ENCODE measurements at regions not wholly inside any gene's neighbourhood (a gene's known extent, or its start where the extent isn't known, plus 50 kb on each side); places are given as distances from the start of the nearest gene placed in this dataset.
"Not testable (repeated sequence)": the region's sequence is repeated elsewhere in the genome, so short reads cannot be mapped to it uniquely, and the experiment has no call there.

DNA sequence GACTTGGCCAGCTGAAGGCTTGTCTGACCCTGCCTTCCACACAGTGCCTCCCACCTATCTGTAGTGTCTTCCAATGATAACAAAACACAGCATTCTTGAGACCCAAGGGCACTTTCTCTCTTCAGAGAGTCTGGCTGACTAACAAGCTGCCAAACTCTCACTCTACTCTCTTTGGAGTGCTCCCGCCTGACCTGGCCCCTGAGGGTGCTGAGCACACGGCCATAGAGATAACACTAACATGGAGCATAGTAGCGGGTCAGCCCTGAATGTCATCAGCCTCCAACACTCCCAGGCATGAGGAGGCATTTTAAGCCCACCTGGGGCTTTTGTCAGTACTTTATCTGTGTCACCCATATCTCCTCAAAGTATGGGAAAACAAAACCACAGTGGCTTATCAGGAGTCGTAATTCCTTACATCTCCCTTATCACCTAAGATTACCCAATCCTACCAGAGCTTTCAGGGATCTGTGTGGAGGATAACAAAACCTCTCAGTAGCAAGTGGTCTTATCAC lies 160.3 kb upstream of the TCF4 start:
- DNase-seq: no peak

DNA sequence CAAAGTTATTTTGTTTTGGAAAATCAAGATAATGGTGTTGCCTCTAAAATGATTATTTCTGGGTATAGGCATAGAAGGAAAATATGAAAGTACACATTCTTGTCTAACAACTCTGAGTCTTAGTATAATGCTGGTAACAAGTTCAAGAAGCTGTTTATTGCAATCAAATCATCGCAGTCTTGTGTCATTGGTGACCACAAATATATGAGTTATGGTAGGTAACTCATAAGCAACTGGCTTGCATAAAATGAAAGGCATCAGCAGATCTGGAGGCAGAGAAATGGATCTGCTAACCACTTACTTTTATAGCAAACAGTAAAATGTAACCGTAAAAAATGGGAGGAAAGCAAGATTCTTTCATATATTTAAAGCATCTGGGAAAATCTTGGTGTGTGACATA lies 156.2 kb upstream of the TCF4 start:
- no peak for DNase-seq

DNA sequence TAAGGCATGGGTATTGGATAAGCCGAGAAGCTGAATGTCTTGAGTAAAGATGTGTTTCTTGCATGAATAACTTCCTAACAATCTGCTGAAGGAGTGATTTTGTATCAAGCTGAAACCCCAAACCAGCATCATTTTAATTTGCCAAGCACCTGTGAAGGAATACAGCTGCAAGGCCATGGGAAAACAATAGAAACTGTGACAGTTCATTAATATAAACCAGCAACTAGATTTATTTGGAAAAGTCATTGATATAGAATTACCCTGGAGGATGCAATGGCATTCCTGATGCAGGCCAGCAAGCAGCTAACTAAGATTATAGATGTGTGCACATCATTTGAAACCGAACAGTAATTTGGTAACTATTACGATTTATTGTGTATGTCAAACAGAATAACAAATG lies 155.7 kb upstream of the TCF4 start:
- DNase-seq: no peak

DNA sequence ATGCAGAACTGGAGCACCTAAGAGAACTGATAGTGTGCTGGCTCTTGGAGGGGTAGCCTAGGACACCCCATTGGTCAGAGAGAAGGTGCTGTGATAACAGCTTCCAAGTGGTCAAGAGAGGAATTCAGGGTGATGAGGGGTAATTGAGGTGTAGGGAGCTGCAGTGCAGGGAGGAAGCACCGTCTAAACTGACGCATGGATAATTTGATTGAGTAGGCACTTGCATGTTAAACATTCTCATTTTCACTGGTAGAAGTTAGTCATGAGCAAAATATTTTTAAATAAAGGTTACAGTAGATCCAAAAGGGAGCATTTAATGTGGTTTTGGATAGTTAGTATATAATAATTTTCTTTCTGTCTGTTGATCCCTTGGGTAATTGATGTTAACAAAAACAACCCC lies 155.1 kb upstream of the TCF4 start:
- no peak for DNase-seq

DNA sequence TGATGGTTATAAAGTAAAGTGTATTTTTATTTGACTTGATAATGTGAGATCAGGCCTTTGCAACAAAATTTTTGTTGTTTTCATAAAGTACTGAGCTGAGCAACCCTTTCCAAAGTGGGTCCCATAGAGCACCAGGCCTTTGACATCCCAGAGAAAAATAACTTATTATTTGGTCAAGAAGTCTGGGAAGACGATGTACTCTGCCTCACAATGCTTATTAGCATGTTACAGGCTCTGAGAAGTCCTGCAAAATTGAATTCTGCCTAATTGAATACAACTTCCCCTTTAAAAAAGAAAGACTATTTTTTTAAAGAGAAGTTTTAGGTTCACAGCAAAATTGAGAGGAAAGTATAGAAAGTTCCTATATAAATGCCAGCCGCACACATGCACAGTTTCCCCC lies 151.5 kb upstream of the TCF4 start:
- no peak for DNase-seq

DNA sequence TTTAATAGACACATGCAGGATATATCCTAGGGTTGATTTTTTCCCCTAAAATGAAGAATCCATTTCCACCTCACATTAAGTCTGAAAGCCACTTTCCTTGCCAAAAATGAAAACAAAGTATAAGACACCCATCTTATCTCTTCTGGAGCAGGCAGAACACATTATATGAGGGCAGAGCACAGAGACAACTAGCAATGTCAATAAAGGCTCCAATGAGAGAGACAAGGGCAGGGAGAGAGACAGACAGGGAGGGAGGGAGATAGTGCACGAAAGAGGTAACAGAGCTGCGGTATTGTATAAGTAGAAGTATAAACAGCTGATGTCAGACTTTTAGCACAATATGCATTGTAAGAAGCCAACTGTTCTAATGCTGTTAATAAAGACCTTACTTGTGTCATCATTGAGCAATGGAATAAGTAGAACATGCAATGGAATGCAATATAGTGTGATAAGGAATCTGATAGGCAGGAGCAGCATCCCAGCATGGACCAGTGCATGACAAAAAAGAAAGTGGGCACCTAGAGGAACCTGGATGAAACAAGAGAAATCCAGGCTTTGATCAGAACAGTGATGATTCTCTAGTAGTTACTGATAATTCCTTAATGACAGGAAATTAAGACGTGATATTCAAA lies 150.6 kb upstream of the TCF4 start:
- DNase-seq: no peak

DNA sequence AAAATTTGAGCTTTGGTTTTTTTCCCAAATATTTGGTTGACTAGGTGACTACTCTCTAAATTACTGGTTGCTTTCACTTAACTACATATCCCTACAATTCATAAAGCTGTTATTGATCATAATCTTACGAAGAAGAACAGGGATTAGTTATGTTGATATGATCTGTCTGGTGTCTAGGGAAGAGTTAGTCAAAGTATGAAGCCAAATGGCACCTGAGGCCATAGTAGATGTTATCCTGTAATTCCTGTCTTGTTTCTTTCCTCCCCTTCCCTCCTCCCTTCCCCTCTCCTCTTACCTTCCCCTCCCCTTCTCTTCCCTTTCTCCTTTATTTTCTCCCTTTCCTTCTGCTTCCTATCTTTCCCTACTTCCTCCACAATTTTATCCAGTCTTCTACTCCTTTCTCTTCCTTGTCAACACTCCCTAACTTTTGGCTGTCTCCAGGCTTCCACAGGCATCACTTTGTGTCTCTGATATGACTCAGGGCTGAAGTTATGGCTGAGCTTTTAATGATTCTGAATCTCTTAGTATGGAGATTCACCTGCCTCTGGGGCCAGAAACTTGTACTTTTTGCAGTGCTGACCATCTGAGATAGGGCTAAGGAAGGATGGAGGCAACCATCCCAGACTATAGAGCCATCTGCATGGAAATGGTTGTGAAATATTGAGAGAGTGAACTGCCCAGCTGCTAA lies 149.9 kb upstream of the TCF4 start:
- no peak for DNase-seq

DNA sequence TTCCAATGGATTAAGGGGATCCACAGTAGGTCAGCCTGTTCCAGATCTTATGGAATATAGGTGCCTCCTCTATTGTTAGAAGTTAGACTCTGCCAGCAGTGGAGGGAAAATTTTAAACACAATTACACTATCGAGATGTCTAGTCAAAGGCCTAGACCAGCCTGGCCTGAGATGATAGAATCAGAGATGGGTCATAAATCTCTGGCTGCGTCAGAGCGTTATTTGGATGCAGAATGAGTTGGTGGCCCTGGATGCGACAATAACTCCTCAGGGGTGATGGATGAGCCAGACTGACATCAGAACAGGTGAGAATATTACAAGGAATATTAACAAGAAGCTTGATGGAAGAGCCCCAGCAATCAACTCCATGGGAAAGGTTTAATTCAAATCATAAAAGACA lies 149.3 kb upstream of the TCF4 start:
- DNase-seq: no peak

DNA sequence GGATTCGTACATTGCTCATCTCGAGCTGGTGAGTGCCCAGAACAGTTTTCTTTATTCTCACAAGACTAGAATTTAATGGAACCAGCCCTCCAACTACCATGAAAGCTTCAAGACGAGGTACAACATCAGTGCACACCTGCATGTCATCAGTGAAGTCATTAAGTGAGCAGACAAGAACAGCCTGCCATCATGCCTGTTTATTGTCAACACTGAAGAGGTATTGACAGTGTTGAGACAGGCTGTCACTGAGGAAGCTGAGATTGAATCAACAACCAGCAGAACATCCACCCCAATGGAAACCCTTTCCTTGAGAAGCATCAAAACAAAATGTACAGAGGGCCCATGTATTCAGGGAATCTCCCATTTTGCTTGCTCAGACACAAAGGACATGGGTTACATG lies 148.0 kb upstream of the TCF4 start:
- DNase-seq: no peak

DNA sequence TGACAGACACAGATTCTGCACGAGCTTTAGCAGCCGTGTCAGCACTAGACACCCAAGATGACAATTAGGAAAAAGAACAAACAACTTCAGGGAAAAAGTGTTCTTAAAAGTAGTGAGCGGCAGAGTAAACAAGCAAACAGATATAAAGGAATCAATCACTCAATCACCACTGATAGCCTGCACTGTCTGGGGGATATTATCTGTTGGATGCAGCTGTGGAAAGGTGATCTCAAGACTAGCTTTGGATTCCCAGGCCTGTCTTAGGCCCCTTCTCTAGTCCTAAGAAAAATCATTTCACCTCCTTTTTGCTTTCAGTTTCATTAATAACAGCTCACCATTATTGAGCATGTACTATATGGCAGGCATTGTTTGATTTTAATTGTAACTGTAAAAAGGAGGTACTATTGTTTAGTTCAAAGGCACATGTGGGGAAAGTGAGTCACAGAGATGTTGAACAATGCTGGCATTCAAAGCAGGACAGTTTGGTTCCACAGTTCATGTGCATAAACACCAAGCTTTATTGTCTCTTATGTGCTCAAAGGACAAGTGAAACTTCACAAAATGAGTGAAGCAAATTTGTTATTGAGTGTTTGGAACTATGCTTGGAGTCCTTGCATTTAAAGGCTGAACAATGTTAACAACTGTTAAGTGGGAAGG lies 147.3 kb upstream of the TCF4 start:
- no peak for DNase-seq

DNA sequence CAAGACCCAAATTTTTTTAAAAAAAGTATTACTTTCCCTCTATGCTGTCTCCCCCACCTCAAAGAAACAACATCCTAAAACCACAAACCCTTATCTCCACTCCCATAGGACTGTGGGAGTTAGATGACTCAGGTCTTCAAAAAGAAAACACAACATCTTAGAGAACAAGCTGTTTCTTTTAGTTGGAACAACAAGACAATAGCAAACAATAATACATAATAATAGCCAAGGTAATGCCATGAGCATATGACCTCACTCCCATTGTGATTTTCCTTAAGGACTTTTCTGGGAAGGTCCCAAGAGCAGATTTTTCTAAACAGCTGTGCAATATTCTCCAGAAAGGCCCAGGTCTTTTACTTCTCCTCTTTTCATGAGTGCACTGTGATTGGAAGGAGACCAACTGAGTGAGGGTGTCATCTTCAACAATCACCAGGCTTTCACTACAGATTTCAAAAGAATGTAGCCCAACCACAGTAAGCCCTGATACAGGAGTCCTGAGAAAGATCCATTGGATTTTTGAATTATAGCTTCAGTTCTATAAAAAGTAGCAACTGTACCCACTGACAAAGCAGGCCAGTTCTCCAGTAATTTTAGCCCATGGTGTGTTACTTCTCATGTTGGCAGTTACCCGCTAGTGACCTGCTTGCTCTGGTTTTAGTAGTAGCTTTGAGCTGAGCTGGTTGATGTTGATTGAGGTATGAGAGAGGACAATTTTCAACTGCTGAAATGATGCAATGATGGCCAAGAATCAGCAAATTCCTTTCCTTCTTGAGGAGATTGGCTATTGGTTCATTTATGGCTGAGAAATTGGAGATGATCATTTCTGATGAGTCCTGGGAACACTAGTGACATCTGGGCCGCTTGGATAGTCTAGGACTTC lies 144.5 kb upstream of the TCF4 start:
- no peak for DNase-seq

DNA sequence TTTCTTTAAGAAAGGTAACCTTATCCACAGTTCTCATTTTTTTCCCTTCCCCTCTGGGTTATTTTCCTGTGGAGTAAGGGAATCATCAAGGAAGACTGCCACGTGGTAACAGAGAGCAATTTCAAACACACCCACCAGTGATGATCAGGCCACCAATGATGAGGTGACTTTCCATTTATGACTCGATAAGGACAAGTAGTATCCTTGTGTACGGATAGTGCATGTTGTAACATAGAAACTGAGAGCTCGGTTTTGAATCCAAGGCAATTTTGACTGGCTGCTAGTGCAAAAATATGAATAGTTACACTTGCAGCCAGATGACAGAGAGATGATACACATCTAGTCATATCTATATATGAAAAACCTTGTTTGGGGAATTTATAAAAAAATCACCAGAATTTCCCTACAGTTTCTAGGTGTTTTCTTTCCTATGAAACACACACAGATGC lies 143.6 kb upstream of the TCF4 start:
- no peak for DNase-seq

DNA sequence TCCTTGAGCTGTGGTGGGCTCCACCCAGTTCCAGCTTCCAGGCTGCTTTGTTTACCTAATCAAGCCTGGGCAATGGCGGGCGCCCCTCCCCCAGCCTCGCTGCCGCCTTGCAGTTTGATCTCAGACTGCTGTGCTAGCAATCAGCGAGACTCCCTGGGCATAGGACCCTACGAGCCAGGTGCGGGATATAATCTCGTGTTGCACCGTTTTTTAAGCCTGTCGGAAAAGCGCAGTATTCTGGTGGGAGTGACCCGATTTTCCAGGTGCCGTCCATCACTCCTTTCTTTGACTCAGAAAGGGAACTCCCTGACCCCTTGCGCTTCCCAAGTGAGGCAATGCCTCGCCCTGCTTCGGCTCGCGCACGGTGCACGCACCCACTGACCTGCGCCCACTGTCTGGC lies 133.0 kb upstream of the TCF4 start:
- not testable (repeated sequence) for DNase-seq

DNA sequence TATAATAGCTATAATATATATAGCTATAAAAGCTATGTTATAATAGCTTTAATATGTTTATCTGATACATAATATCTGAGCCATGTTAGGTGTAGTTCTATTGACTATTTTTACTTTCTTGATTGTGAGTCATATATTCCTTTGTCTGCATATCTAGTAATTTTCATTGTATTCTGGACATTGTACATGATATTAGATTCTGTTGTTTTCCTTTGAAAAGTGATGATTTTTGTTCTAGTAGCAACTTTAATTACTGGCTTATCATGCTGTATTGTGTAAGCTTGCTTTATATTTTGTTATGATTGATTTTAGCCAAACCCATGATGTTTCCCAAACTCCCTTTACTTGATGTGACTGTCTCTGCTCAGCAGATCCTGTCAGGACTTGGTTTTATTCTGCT lies 125.7 kb upstream of the TCF4 start:
- DNase-seq: no peak

DNA sequence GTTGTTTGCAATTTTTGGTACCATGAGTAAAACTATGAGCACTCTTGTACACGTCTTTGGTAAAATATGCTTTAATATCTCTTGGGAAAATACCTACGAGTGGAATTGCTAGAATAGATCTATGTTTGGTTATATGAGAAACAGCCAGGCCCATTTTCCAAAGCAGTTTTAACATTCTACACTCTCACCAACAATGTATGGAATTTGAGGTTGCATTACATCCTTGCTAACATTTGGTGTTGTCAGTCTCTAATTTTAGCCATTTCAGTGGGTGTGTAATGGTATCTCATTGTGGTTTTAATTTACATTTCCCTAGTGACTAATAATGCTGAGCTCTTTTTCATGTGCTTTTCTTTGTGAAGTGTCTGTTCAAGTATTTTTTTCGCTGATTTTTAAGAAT lies 118.9 kb upstream of the TCF4 start:
- DNase-seq: no peak

DNA sequence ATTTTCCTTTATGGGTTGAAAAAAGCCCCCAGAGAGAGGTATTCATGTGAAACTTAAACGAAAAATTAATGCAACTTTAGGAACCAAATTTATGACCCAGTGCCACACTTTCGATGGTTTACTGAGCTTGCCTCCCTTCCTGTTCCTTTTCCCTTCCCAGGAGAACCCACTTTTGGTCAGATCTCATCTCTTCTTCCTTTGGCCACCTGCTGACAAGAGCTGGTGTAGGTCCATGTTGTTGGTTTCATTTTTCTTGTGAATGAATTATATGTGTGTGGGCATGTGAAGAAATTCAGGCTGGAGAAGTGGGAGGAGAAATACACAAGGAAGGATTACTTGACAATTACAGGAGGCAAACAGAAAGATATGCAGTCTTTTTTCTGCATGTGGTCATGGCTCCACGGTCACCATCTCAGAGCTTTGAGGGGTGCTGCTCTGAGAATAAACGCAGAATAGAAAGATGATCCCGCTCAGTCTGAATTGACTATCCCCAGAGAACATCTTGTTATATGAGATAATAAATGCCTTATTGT lies 111.3 kb upstream of the TCF4 start:
- DNase-seq: no peak

DNA sequence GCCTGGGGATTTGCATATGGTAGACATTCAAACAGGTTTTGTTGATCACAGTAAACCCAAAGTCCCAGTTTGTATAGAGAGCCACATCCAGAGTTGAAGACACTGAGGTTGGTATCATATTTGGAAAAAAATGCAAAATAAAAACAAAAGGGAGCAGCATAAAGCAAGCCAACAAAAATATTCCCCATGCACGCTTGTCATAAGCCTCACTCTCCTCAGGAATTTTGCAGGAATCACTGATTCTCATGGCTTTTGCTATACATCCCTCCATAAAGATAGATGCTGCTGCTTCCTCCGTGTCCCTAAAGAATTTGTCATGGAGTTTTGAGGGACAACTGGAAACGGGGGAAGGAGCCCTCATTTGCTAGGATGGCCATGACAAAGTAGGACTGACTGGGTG lies 108.8 kb upstream of the TCF4 start:
- DNase-seq: no peak

DNA sequence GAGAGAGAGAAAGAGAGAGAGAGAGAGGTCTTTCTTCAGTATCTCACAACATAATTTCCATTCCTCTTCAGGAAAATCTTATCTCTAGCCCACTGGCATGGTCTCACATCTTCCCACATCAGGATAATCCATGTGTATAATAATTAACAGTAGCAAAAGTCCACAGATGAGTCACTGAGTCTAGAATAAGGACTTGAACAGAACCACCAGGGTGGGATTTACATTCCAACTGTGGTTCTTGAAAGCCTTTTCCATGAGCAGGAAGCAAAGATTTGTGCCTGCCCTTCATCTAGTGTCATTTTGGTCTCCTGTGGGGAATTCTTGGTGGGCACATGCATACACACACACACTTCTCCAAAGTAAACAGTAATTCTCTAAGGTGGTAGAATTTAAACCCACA lies 107.1 kb upstream of the TCF4 start:
- no peak for DNase-seq

DNA sequence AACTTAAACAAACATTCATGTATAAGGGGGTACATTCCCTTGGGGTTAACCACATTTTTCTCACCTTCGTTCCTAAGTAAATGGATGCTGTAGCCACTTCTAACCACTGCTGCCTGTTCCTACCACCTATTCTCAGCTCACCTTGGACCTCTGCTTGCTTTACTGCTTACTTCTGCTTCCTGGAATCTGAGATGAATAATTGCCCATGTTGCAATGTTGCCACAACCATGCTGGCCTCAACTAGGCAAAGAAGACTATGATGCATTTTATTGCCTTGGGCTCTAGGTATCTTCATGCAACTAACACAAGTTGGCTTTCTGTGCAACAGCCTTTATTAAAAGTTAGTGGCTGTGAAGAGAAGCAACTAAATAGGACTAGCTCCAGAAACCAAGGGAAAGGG lies 106.3 kb upstream of the TCF4 start:
- DNase-seq: no peak

DNA sequence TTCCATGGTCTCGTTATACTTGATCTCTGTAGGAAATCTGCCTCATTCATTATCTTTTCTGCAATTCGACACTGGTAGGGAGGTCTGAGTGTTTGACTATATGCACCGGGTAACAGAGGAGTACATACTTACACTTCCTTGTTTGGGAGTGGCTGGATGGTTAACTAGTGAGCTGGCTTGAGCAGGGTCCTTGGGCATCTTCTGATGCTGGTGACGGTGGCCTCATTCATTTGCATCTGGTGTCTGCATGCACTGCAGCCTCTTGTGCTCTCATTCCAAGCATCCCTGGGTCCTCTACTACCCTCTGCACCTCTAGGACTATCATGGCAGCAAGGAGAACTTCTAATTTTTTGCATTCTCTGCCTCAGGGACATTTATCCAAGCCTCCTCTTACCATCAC lies 100.0 kb upstream of the TCF4 start:
- DNase-seq: no peak

DNA sequence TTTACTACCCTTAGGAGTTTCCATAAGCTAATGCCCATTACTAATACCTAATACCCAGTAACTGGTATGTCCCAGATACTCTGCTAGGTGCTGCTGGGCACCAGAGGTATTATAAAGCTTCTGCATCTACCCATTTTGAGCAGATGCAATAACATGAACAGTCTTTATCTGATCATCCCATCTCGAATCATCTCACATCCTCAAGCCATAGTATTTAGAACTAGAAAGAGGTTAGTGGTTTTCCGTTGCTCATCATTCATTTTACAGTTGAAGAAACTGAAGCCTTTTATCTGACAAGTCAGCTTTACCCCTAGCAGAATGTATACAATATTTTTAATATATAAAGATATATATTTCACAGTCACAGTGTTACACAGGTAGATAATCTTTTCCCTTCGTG lies 99.1 kb upstream of the TCF4 start:
- DNase-seq: no peak

DNA sequence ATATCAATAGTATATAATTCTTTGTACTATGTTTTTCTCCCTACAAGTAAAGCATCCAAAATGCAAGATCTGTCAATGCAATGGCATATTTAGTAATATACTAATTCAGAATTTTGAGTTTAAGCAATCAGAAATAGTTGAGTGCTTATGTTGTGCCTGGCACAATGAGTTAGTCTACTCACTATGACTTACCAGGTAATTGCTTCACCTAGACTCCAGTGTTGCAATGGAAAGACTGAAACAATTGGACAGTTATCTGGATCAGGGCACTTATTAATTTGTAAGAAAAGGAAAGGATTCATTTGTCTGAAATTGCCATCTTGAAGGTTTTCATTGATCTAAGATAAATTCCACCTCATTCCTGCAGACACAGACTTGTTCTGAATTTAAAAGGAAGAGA lies 97.6 kb upstream of the TCF4 start:
- DNase-seq: no peak

Measured in CD4-positive, alpha-beta T cell treated with Interferon gamma for 1 hour (primary cell).